Effector memory CD4-positive, alpha-beta T cell (primary cell): ENCODE measurements at regions not wholly inside any gene's neighbourhood (a gene's known extent, or its start where the extent isn't known, plus 50 kb on each side); places are given as distances from the start of the nearest gene placed in this dataset.
"Not testable (repeated sequence)": the region's sequence is repeated elsewhere in the genome, so short reads cannot be mapped to it uniquely, and the experiment has no call there.

ENCODE experiments used
- DNase-seq, 3 donors: peaks; one replicate each; pipeline ENCODE4 v3.0.0-alpha.2; 2020
- H3K27ac ChIP-seq: 2 replicates; pipeline ENCODE4 v1.7.0; 2013; ENCODE audit warnings: mild to moderate bottlenecking, low read length, moderate library complexity; ENCODE audit not compliant: insufficient read depth, poor library complexity, severe bottlenecking
- H3K27me3 ChIP-seq: replicated peaks from 2 replicates; pipeline ENCODE4 v1.7.0; 2013; ENCODE audit warnings: mild to moderate bottlenecking, low read length; ENCODE audit not compliant: insufficient read depth, control insufficient read depth, poor library complexity, severe bottlenecking
- H3K36me3 ChIP-seq: 2 replicates; pipeline ENCODE4 v1.7.0; 2013; ENCODE audit warnings: mild to moderate bottlenecking, low read length, moderate library complexity; ENCODE audit not compliant: control insufficient read depth, insufficient read depth
- H3K4me1 ChIP-seq: 2 replicates; pipeline ENCODE4 v1.7.0; 2013; ENCODE audit warnings: low read length, mild to moderate bottlenecking; ENCODE audit not compliant: control insufficient read depth, insufficient read depth, poor library complexity, severe bottlenecking
- H3K4me3 ChIP-seq: 2 replicates; pipeline ENCODE4 v1.7.0; 2013; ENCODE audit warnings: low read length, low read depth, mild to moderate bottlenecking; ENCODE audit not compliant: insufficient read depth, poor library complexity, severe bottlenecking
- H3K9me3 ChIP-seq: 2 replicates; pipeline ENCODE4 v1.7.0; 2013; ENCODE audit warnings: mild to moderate bottlenecking, low read length, moderate library complexity; ENCODE audit not compliant: control insufficient read depth

DNA sequence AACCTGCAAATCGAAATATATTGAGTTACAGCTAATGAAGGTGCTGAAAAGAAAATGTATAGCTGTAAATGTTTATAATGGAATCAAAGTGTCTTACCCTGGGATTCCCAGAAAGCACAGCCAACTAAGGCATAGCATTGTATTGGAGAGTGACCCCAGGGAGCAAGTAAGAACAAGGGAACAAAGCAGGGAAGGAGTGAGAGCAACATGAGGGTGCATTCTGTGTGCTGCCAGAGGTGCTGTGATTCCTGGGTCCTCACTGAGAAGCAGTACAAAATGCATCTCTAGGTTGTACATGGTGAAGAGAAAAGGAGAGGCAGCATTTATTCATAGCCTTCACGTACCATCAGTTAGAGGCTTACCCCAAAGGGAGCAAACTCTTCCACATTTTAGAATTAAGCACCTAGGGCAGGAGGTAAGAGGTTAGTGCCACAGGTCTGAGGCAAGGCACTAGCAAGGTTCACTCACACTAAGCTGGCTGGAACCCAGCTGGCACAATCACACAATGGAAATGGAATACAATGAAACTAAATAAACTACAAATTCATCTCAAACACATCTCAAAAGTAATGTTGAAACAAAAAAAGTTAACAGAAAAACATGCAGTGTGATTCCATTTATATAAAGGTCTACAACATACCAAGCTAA is 151.5 kb upstream of the C2CD4B start:
- Histone ChIP-seq H3K27ac (no peak overlapping the region), H3K4me3 (no peak overlapping the region), H3K36me3 (no peaks in the 10 kb centered on the region), H3K4me1 (no peaks in the 10 kb centered on the region), H3K27me3 (no peaks in the 10 kb centered on the region), H3K9me3 (no peaks in the 10 kb centered on the region)
- DNase-seq: no peak

DNA sequence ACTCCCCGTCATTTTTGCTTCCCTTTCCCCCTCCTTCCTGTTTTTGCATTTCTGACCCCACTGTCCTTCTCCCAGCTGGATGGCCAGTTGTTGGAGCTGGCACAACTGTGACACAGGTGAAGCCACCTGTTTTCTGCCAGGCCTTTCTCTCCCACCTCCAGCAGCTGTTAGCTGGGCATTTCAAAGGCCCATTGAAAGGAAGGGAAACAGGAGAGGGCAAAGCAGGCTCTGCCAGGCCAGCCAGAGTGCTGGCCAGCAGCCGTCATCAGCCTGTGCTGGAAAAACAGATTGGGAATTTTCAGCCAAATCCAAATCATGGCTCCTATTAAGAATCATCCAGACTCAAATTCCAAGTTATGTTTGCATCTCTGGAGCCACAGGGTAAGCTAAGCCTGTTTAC is 155.2 kb upstream of the C2CD4B start:
- Histone ChIP-seq H3K9me3 (no peaks in the 10 kb centered on the region), H3K27ac (no peak overlapping the region)
- no peak for DNase-seq

DNA sequence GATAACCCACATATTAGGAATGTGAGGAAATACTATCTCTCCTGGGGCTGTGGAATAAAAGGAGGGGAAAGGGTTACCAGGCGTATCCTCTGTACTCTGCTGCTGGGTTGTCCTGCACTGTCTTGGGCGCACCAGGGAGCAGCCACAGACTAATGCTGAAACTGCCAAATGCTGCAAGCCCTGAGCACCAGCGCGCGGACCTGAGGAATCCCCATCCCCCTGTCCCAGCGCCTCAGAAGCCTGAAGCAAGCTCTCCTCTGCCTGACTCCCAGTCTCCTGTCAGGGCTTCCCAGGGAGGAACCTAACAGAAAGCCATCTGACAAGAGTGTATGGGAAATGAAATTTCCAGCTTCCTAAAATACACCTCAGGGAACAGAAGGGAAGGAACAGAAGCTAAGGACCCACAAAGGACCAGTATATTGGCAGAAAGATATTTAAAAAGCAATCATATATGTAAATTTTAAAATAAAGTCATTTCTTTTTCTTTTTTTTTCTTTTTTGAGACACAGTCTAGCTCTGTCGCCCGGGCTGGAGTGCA is 158.3 kb upstream of the C2CD4B start:
- H3K36me3 ChIP-seq: no peaks in the 10 kb centered on the region
- H3K9me3 ChIP-seq: no peaks in the 10 kb centered on the region
- H3K27me3 ChIP-seq: no peaks in the 10 kb centered on the region
- H3K27ac ChIP-seq: no peak overlapping the region
- no peak for DNase-seq
- no peaks in the 10 kb centered on the region for H3K4me1 ChIP-seq
- no peak overlapping the region for H3K4me3 ChIP-seq

More for the DNA sequence above, 155.2 kb upstream of the C2CD4B start:
- Histone ChIP-seq H3K4me1 (no peaks in the 10 kb centered on the region), H3K4me3 (no peak overlapping the region), H3K27me3 (no peaks in the 10 kb centered on the region), H3K36me3 (no peaks in the 10 kb centered on the region)

DNA sequence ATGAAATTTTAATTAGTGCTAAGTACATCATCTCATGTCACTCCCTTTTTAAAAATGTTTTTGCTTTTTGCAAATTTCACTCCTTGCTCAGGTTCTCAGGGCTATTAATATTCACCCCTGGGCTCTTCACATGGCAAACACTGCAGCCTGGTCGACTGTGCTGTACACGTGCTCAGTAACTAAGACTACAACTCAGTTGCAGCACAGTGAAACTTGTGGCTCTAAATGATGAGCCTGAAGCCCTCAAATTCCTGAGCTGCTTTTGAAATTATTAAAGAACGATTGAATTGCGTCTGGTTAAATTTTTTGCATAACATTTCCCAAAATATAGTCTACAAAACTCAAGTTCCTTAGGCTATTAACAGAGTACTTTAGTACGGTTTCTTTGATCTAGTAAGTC is 159.3 kb upstream of the C2CD4B start:
- DNase-seq: no peak
- H3K9me3 ChIP-seq: no peaks in the 10 kb centered on the region
- no peaks in the 10 kb centered on the region for H3K27me3 ChIP-seq
- H3K36me3 ChIP-seq: no peaks in the 10 kb centered on the region
- H3K27ac ChIP-seq: no peak overlapping the region
- H3K4me3 ChIP-seq: no peak overlapping the region
- no peaks in the 10 kb centered on the region for H3K4me1 ChIP-seq

DNA sequence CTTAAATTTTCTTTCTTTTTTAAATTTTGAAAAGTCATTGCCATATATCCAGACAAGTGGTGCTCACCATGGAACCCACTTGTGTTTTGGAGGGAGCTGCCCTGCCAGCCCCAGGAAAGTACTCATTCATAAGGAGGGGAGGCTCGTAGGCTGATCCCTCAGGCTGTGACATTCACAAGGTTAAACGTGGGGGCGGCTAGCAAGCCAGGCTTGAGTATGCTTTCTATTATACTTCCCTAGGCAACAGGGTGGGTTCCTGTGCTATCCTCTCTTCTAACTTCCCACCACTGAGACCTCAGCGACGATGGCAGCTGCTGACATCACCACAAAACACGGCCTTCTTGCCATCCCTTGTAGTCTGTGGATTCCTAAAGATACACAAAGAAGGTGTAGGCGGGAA is 160.5 kb upstream of the C2CD4B start:
- Histone ChIP-seq H3K27me3 (no peaks in the 10 kb centered on the region), H3K36me3 (no peaks in the 10 kb centered on the region), H3K4me3 (no peak overlapping the region), H3K9me3 (no peaks in the 10 kb centered on the region), H3K4me1 (no peaks in the 10 kb centered on the region), H3K27ac (no peak overlapping the region)
- DNase-seq: no peak

DNA sequence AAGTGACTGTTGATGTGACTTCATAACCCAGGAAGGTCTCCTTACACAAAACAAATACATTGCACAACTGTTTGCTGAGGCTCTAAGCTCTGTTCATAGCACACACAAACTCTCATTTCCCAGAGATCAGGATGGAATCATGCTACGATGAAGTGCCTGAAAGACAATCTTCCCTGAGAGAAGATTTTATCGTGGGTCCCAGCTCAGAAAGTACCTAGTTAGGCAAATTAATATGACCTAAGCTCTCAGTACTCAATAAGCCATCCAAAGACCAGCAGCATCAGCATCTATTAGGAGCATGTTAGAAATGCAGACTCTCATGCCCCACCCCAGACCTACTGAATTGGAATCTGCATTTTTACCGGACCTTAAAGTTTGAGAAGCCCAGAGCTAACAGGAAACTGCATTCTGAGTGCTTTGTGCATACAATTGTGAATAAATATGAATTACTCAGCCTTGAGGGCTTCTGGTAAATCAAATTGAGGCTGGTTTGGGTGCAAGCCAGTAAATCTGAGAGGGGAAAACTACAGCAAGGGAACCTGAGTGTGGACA is 161.5 kb upstream of the C2CD4B start:
- Histone ChIP-seq H3K36me3 (no peaks in the 10 kb centered on the region), H3K9me3 (no peaks in the 10 kb centered on the region), H3K4me1 (no peaks in the 10 kb centered on the region), H3K27ac (no peak overlapping the region), H3K27me3 (no peaks in the 10 kb centered on the region), H3K4me3 (no peak overlapping the region)
- DNase-seq: no peak

DNA sequence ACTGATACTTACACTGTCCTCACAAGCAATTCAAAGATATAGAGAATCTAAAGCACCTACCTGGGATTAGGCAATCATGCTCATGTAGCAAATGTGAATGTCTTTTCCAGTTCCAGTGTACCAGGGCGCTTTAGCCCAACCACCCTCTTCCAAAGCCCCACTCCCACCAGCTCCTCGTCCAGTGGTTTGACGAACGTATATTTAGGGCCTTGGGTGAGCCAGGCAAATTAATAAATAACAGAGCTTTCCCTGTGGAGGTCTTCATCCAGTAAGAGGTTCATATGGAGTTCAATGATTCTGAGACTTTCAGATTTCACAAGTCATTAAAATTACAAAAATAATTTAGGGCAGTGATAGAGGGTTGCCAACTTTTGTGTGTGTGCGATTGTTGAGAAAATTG is 162.3 kb upstream of the C2CD4B start:
- H3K36me3 ChIP-seq: no peaks in the 10 kb centered on the region
- no peak for DNase-seq
- no peak overlapping the region for H3K27ac ChIP-seq
- H3K9me3 ChIP-seq: no peaks in the 10 kb centered on the region
- no peaks in the 10 kb centered on the region for H3K4me1 ChIP-seq
- no peak overlapping the region for H3K4me3 ChIP-seq
- H3K27me3 ChIP-seq: no peaks in the 10 kb centered on the region

DNA sequence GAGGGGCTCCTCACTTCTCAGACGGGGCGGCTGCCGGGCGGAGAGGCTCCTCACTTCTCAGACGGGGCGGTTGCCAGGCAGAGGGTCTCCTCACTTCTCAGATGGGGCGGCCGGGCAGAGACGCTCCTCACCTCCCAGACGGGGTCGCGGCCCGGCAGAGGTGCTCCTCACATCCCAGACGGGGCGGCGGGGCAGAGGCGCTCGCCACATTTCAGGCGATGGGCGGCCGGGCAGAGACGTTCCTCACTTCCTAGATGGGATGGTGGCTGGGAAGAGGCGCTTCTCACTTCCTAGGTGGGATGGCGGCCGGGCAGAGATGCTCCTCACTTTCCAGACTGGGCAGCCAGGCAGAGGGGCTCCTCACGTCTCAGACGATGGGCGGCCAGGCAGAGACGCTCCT is 167.4 kb upstream of the C2CD4B start:
- not testable (repeated sequence) for H3K27ac ChIP-seq, H3K27me3 ChIP-seq, H3K4me1 ChIP-seq, H3K4me3 ChIP-seq, H3K9me3 ChIP-seq, DNase-seq, H3K36me3 ChIP-seq

DNA sequence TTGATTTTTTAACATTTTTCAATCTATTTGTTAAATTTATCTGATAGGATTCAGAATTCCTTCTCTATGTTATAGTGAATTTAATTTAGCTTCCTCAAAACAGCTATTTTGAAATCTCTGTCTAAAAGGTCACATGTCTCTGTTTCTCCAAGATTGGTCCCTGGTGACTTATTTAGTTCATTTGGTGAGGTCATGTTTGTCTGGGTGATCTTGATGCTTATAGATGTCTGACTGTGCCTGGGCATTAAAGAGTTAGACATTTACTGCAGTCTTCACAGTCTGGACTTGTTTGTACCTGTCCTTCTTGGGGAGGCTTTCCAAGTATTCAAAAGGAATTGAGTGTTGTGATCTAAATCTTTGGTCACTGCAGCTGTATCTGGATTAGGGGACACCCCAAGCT is 169.5 kb upstream of the C2CD4B start:
- DNase-seq: no peak
- Histone ChIP-seq H3K27ac (no peak overlapping the region), H3K4me1 (no peaks in the 10 kb centered on the region), H3K9me3 (no peaks in the 10 kb centered on the region), H3K4me3 (no peak overlapping the region), H3K27me3 (no peaks in the 10 kb centered on the region), H3K36me3 (no peaks in the 10 kb centered on the region)

DNA sequence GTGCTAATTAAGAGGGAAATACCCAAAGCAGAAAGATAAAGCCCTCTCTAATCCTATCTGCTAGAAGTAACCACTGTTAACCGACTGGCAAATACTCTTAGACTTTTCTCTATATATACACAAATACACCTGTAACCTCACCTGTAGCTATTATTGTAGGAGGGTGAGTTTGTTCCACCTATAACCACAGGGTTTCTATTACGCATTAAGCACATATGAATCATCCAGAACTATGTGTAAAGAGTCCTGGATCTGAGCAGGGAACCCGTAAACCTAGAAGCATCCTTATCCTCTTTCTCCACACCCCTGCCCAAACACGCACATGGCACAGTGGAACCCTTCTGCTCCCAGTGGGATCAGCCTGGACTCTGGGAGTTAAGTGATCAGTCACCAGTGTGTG is 172.8 kb upstream of the C2CD4B start:
- H3K9me3 ChIP-seq: no peaks in the 10 kb centered on the region

More for the DNA sequence above, 172.8 kb upstream of the C2CD4B start:
- no peak overlapping the region for H3K4me3 ChIP-seq
- H3K27me3 ChIP-seq: no peaks in the 10 kb centered on the region
- H3K27ac ChIP-seq: no peak overlapping the region
- no peaks in the 10 kb centered on the region for H3K4me1 ChIP-seq
- no peaks in the 10 kb centered on the region for H3K36me3 ChIP-seq
- DNase-seq: no peak
